Frontal cortex (tissue), 3 donors: ENCODE measurements at regions not wholly inside any gene's neighbourhood (a gene's known extent, or its start where the extent isn't known, plus 50 kb on each side); places are given as distances from the start of the nearest gene placed in this dataset.
"Not testable (repeated sequence)": the region's sequence is repeated elsewhere in the genome, so short reads cannot be mapped to it uniquely, and the experiment has no call there.

ENCODE experiments used
- DNase-seq, 2 donors: peaks; one replicate each; pipeline ENCODE4 v3.0.0; 2012; ENCODE audit warnings: low spot score in 2 of 2
- FAIRE-seq: peaks from 2 replicates; lab custom pipeline; 2012; peaks lifted over from hg19 to GRCh38; lab: Jason Lieb, UNC
- donor health status: control.
- donor health status: control.
- donor health status: control.

GRCh38 chr6:22102671-22103070 is 194.2 kb downstream of the PRL start:
- no peak for DNase-seq
- no peak for FAIRE-seq

- no peak for DNase-seq
- FAIRE-seq = no peak
Measured at GRCh38 chr6:22106451-22106850, 190.4 kb downstream of the PRL start.

- DNase-seq (no peak), FAIRE-seq (no peak)
Measured at GRCh38 chr6:22106961-22107360, 189.9 kb downstream of the PRL start.

- FAIRE-seq = no peak
- no peak for DNase-seq
Measured at GRCh38 chr6:22108199-22108598, 188.6 kb downstream of the PRL start.

- DNase-seq (no peak), FAIRE-seq (no peak)
Measured at GRCh38 chr6:22110061-22110460, 186.8 kb downstream of the PRL start.

GRCh38 chr6:22112461-22112860 is 184.4 kb downstream of the PRL start:
- FAIRE-seq (no peak), DNase-seq (no peak)

- no peak for DNase-seq
- FAIRE-seq = no peak
Measured at GRCh38 chr6:22113026-22113766, 183.6 kb downstream of the PRL start.

GRCh38 chr6:22115559-22115958 is 181.3 kb downstream of the PRL start:
- no peak for DNase-seq
- no peak for FAIRE-seq

- no peak for DNase-seq
- no peak for FAIRE-seq
Measured at GRCh38 chr6:22117631-22118030, 179.2 kb downstream of the PRL start.

- FAIRE-seq (no peak), DNase-seq (no peak)
Measured at GRCh38 chr6:22119500-22119899, 177.3 kb downstream of the PRL start.

- DNase-seq (no peak), FAIRE-seq (no peak)
Measured at GRCh38 chr6:22124756-22125155, 172.1 kb downstream of the PRL start.

GRCh38 chr6:22126910-22127309 is 169.9 kb downstream of the PRL start:
- FAIRE-seq (no peak), DNase-seq (no peak)

- no peak for FAIRE-seq
Measured at GRCh38 chr6:22129751-22130150, 167.1 kb downstream of the PRL start.

GRCh38 chr6:22132656-22133055 is 164.2 kb downstream of the PRL start:
- FAIRE-seq (no peak), DNase-seq (no peak)

More at GRCh38 chr6:22129751-22130150, 167.1 kb downstream of the PRL start:
- DNase-seq = no peak

- FAIRE-seq = no peak
- no peak for DNase-seq
Measured at GRCh38 chr6:22133357-22133756, 163.5 kb downstream of the PRL start.

GRCh38 chr6:22134308-22134707 is 162.5 kb downstream of the PRL start:
- DNase-seq (no peak), FAIRE-seq (no peak)

- DNase-seq = no peak
- no peak for FAIRE-seq
Measured at GRCh38 chr6:22135395-22135794, 161.4 kb downstream of the PRL start.

GRCh38 chr6:22140736-22141135 is 156.1 kb downstream of the PRL start:
- FAIRE-seq, DNase-seq: not testable (repeated sequence)

- DNase-seq = no peak
- no peak for FAIRE-seq
Measured at GRCh38 chr6:22141241-22141745, 155.5 kb downstream of the PRL start.

- DNase-seq (no peak), FAIRE-seq (no peak)
Measured at GRCh38 chr6:22142856-22143255, 154.0 kb downstream of the PRL start.

- DNase-seq = no peak
- no peak for FAIRE-seq
Measured at GRCh38 chr6:22145376-22145775, 151.5 kb downstream of the PRL start.
